ENCODE measurements at regions not wholly inside any gene's neighbourhood (a gene's known extent, or its start where the extent isn't known, plus 50 kb on each side); places are given as distances from the start of the nearest gene placed in this dataset.

GRCh38 chr7:46518713-46519112 lies 597.6 kb upstream of the IGFBP3 start:
- DNase-seq (no peak), ATAC-seq (replicated peaks in 1 of 4) (no peak)
- Histone ChIP-seq H3K4me1 (ENCODE audit: control insufficient read depth in 1 of 2, extremely low read depth in 1 of 2, insufficient read depth in 2 of 2, low read length in 2 of 2) (no peaks in the 10 kb centered on the region), H3K27ac (ENCODE audit: low read length) (no peak overlapping the region), H3K27me3 (replicated peaks in 1 of 2; ENCODE audit: control insufficient read depth in 2 of 2, extremely low read depth in 1 of 2, insufficient read depth in 2 of 2, low read length in 1 of 2) (no peaks in the 10 kb centered on the region), H3K4me3 (ENCODE audit: control insufficient read depth in 1 of 2, extremely low read depth in 1 of 2, low read length in 1 of 2) (no peak overlapping the region), H3K36me3 (ENCODE audit: control insufficient read depth in 2 of 2, extremely low read depth in 1 of 2, insufficient read depth in 1 of 2, low read length in 1 of 2) (no peaks in the 10 kb centered on the region), H3K9me3 (no peaks in the 10 kb centered on the region)
- H3K9me3 Mint-ChIP-seq, result peaks cover 4 to 11% (median 7%) of the 10 kb centered on the region in 3 donors
- no peaks in the 10 kb centered on the region for H3K36me3 Mint-ChIP-seq
- WGBS (ENCODE audit: insufficient coverage), result no CpG with 5 or more reads among the region's 1 CpG
- ChIA-PET POLR2A (no interaction called here), CTCF (no interaction called here)
- no peaks in the 10 kb centered on the region for H3K27me3 Mint-ChIP-seq
- no peaks in the 10 kb centered on the region for H3K4me1 Mint-ChIP-seq
- no peak overlapping the region for H3K27ac Mint-ChIP-seq
- H3K4me3 Mint-ChIP-seq, result no peak overlapping the region

DNA sequence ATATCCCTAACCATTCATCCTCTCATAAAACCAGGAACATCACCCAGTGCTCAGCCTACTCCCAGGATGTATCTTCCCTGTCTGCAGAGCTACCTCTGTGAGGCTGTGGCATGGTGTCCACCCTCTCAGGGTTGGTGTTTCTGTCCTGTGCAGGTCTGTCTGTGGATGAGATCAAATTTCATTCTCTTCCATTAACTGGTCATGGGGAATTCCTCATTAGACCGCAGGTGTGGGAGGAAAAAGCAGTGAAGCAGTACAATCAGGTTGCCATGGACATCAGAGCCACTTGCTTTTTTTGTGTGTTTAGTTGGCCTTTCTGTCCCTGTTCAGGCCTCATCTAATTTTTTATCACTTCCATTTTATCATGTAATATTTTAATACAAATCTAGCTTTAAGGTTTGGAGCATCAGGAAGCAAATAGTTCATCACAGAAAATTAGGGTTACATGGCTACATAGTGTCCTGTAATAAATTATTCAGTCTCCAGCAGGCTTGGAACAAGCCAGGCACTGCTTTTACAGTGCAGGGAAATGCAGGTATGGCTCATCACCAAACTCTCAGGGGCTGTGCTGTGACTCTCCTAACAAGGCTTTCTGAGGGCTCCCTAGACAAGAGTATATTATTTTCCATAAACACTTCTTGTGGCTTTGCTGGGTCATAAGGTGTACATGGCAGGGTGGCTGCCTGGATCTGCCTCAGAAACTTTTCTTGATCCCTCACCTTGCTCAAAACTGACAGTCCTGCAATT lies 594.9 kb upstream of the IGFBP3 start:
- Histone ChIP-seq H3K4me3 (ENCODE audit: control insufficient read depth in 1 of 2, extremely low read depth in 1 of 2, low read length in 1 of 2) (no peak overlapping the region), H3K36me3 (ENCODE audit: control insufficient read depth in 2 of 2, extremely low read depth in 1 of 2, insufficient read depth in 1 of 2, low read length in 1 of 2) (no peaks in the 10 kb centered on the region), H3K27ac (ENCODE audit: low read length) (no peak overlapping the region), H3K4me1 (ENCODE audit: control insufficient read depth in 1 of 2, extremely low read depth in 1 of 2, insufficient read depth in 2 of 2, low read length in 2 of 2) (no peaks in the 10 kb centered on the region), H3K27me3 (replicated peaks in 1 of 2; ENCODE audit: control insufficient read depth in 2 of 2, extremely low read depth in 1 of 2, insufficient read depth in 2 of 2, low read length in 1 of 2) (no peaks in the 10 kb centered on the region), H3K9me3 (no peaks in the 10 kb centered on the region)
- ATAC-seq (replicated peaks in 1 of 4) (no peak), DNase-seq (no peak)
- Mint-ChIP-seq H3K27me3 (no peaks in the 10 kb centered on the region), H3K9me3 (peaks cover 4 to 14% (median 10%) of the 10 kb centered on the region in 3 donors), H3K4me1 (no peaks in the 10 kb centered on the region), H3K36me3 (no peaks in the 10 kb centered on the region), H3K4me3 (no peak overlapping the region), H3K27ac (no peak overlapping the region)
- WGBS (ENCODE audit: insufficient coverage), result no CpG with 5 or more reads among the region's 1 CpG
- ChIA-PET CTCF (no interaction called here), POLR2A (no interaction called here)

- ATAC-seq (replicated peaks in 1 of 4), result no peak
- no peak for DNase-seq
- Histone ChIP-seq H3K4me1 (ENCODE audit: control insufficient read depth in 1 of 2, extremely low read depth in 1 of 2, insufficient read depth in 2 of 2, low read length in 2 of 2) (no peaks in the 10 kb centered on the region), H3K36me3 (ENCODE audit: control insufficient read depth in 2 of 2, extremely low read depth in 1 of 2, insufficient read depth in 1 of 2, low read length in 1 of 2) (no peaks in the 10 kb centered on the region), H3K27me3 (replicated peaks in 1 of 2; ENCODE audit: control insufficient read depth in 2 of 2, extremely low read depth in 1 of 2, insufficient read depth in 2 of 2, low read length in 1 of 2) (no peaks in the 10 kb centered on the region), H3K4me3 (ENCODE audit: control insufficient read depth in 1 of 2, extremely low read depth in 1 of 2, low read length in 1 of 2) (no peak overlapping the region), H3K9me3 (no peaks in the 10 kb centered on the region), H3K27ac (ENCODE audit: low read length) (no peak overlapping the region)
- 67% methylated on average over 3 of the region's 3 CpGs for WGBS (ENCODE audit: insufficient coverage)
- CTCF ChIA-PET, result no interaction called here
- Mint-ChIP-seq H3K4me3 (no peak overlapping the region), H3K4me1 (no peaks in the 10 kb centered on the region), H3K27me3 (no peaks in the 10 kb centered on the region), H3K36me3 (no peaks in the 10 kb centered on the region), H3K27ac (no peak overlapping the region), H3K9me3 (peaks cover 4 to 14% (median 10%) of the 10 kb centered on the region in 3 donors)
- POLR2A ChIA-PET, result no interaction called here
These were observed 592.4 kb upstream of the IGFBP3 start for GRCh38 chr7:46513447-46513848.

- H3K9me3 ChIP-seq, result no peaks in the 10 kb centered on the region
- H3K27ac Mint-ChIP-seq, result no peak overlapping the region
- ATAC-seq (replicated peaks in 1 of 4) (no peak), DNase-seq (no peak)
- H3K27me3 ChIP-seq (replicated peaks in 1 of 2; ENCODE audit: control insufficient read depth in 2 of 2, extremely low read depth in 1 of 2, insufficient read depth in 2 of 2, low read length in 1 of 2), result no peaks in the 10 kb centered on the region
- no peaks in the 10 kb centered on the region for H3K4me1 Mint-ChIP-seq
- CTCF ChIA-PET, result no interaction called here
- H3K36me3 ChIP-seq (ENCODE audit: control insufficient read depth in 2 of 2, extremely low read depth in 1 of 2, insufficient read depth in 1 of 2, low read length in 1 of 2), result no peaks in the 10 kb centered on the region
- WGBS (ENCODE audit: insufficient coverage), result no CpG with 5 or more reads among the region's 4 CpGs
- H3K4me1 ChIP-seq (ENCODE audit: control insufficient read depth in 1 of 2, extremely low read depth in 1 of 2, insufficient read depth in 2 of 2, low read length in 2 of 2), result no peaks in the 10 kb centered on the region
- POLR2A ChIA-PET, result no interaction called here
- no peak overlapping the region for H3K27ac ChIP-seq (ENCODE audit: low read length)
- H3K9me3 Mint-ChIP-seq, result peaks cover 4 to 14% (median 10%) of the 10 kb centered on the region in 3 donors
- H3K36me3 Mint-ChIP-seq, result no peaks in the 10 kb centered on the region
- H3K4me3 Mint-ChIP-seq, result no peak overlapping the region
- no peaks in the 10 kb centered on the region for H3K27me3 Mint-ChIP-seq
- H3K4me3 ChIP-seq (ENCODE audit: control insufficient read depth in 1 of 2, extremely low read depth in 1 of 2, low read length in 1 of 2), result no peak overlapping the region
These were observed 591.9 kb upstream of the IGFBP3 start for GRCh38 chr7:46512891-46513413.

DNA sequence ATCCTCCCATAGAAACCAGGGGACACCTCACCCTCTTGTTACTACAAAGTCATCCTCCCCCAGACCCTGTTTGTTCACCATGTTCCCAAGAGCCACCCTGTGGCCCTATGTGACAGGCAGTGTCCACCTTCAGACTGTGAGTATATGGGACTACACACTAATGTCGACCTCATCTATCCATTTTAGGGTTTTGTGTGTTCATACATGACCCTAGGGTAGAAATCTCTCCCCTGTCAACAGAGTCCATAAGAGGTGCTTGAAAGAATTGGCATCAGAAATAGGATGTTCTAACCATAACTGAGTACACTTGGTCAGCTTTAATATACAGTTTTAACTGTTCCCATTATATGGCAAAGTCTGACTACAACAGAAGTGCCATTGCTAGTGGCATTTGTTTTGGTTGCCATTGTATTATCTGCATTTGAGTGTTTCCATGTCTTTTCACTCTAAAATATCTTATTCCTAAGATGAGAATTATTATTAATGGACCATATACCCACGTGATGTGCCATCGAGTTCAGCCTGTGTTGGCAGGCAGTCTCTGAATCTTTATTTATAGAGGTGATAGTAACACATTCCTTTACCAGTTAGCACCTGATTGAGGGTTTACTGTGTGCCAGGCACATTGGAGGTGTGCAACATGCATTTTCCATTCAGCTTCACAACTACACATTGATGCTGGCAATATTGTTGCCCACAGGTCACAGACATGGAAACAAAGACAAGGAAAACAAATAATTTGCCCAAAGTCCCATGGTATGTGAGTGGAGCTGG lies 590.6 kb upstream of the IGFBP3 start:
- ChIA-PET POLR2A (no interaction called here), CTCF (no interaction called here)
- Histone ChIP-seq H3K27me3 (replicated peaks in 1 of 2; ENCODE audit: control insufficient read depth in 2 of 2, extremely low read depth in 1 of 2, insufficient read depth in 2 of 2, low read length in 1 of 2) (no peaks in the 10 kb centered on the region), H3K4me3 (ENCODE audit: control insufficient read depth in 1 of 2, extremely low read depth in 1 of 2, low read length in 1 of 2) (no peak overlapping the region), H3K4me1 (ENCODE audit: control insufficient read depth in 1 of 2, extremely low read depth in 1 of 2, insufficient read depth in 2 of 2, low read length in 2 of 2) (no peaks in the 10 kb centered on the region), H3K36me3 (ENCODE audit: control insufficient read depth in 2 of 2, extremely low read depth in 1 of 2, insufficient read depth in 1 of 2, low read length in 1 of 2) (no peaks in the 10 kb centered on the region), H3K27ac (ENCODE audit: low read length) (no peak overlapping the region), H3K9me3 (no peaks in the 10 kb centered on the region)
- no peak for DNase-seq
- no peak for ATAC-seq (replicated peaks in 1 of 4)
- WGBS (ENCODE audit: insufficient coverage), result no CpG with 5 or more reads among the region's 3 CpGs
- peaks cover 4 to 14% (median 10%) of the 10 kb centered on the region in 3 donors for H3K9me3 Mint-ChIP-seq
- H3K27ac Mint-ChIP-seq, result no peak overlapping the region
- no peak overlapping the region for H3K4me3 Mint-ChIP-seq
- no peaks in the 10 kb centered on the region for H3K27me3 Mint-ChIP-seq
- no peaks in the 10 kb centered on the region for H3K36me3 Mint-ChIP-seq
- H3K4me1 Mint-ChIP-seq, result no peaks in the 10 kb centered on the region

GRCh38 chr7:46508583-46508982 lies 587.5 kb upstream of the IGFBP3 start:
- ChIA-PET CTCF (no interaction called here), POLR2A (no interaction called here)
- Histone ChIP-seq H3K27me3 (replicated peaks in 1 of 2; ENCODE audit: control insufficient read depth in 2 of 2, extremely low read depth in 1 of 2, insufficient read depth in 2 of 2, low read length in 1 of 2) (no peaks in the 10 kb centered on the region), H3K9me3 (no peaks in the 10 kb centered on the region), H3K27ac (ENCODE audit: low read length) (no peak overlapping the region), H3K4me1 (ENCODE audit: control insufficient read depth in 1 of 2, extremely low read depth in 1 of 2, insufficient read depth in 2 of 2, low read length in 2 of 2) (no peaks in the 10 kb centered on the region), H3K4me3 (ENCODE audit: control insufficient read depth in 1 of 2, extremely low read depth in 1 of 2, low read length in 1 of 2) (no peak overlapping the region), H3K36me3 (ENCODE audit: control insufficient read depth in 2 of 2, extremely low read depth in 1 of 2, insufficient read depth in 1 of 2, low read length in 1 of 2) (no peaks in the 10 kb centered on the region)
- Mint-ChIP-seq H3K4me1 (no peaks in the 10 kb centered on the region), H3K27ac (no peak overlapping the region), H3K9me3 (peaks cover 9 to 22% (median 14%) of the 10 kb centered on the region in 3 donors), H3K4me3 (no peak overlapping the region), H3K27me3 (no peaks in the 10 kb centered on the region), H3K36me3 (no peaks in the 10 kb centered on the region)
- no CpG with 5 or more reads among the region's 2 CpGs for WGBS (ENCODE audit: insufficient coverage)
- no peak for ATAC-seq (replicated peaks in 1 of 4)
- no peak for DNase-seq

All from T-cell (primary cell).